ENCODE measurements at regions not wholly inside any gene's neighbourhood (a gene's known extent, or its start where the extent isn't known, plus 50 kb on each side); places are given as distances from the start of the nearest gene placed in this dataset.

GRCh38 chr6:131451321-131452144 is 121.5 kb upstream of the ARG1 start:
- no peak for TF ChIP-seq CTCF (IDR thresholded peaks at IDR 0.05; ENCODE audit: unreplicated experiment in 3 of 3)
- no peak overlapping the region for H3K27ac Mint-ChIP-seq
- peaks cover 5% of the 10 kb centered on the region for H3K27me3 Mint-ChIP-seq (ENCODE audit: low read depth)
- H3K4me3 Mint-ChIP-seq = no peak overlapping the region
- no peaks in the 10 kb centered on the region for H3K4me1 Mint-ChIP-seq
- no peaks in the 10 kb centered on the region for H3K9me3 Mint-ChIP-seq
- no peaks in the 10 kb centered on the region for H3K36me3 Mint-ChIP-seq (ENCODE audit: low read depth)

DNA sequence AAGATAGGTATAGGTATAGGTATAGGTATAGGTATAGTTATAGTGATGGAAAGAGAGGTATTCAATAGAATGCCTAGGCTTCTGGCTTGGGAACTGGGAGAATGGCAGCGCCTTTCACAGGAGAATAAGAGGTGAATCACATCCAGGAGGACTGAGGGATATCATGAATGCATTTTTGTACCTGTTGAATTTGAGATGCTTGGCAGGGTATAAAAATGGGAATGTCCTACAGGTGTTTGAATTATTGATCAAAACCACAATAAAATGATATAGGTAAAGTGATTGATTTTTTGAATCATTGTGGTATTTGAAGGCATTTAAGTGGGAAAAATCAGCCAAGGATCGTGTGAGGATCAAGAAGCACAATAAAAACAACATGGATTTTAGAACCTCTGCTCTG is 119.2 kb upstream of the ARG1 start:
- no peak for TF ChIP-seq CTCF (IDR thresholded peaks at IDR 0.05; ENCODE audit: unreplicated experiment in 3 of 3)
- Mint-ChIP-seq H3K9me3 (no peaks in the 10 kb centered on the region), H3K36me3 (ENCODE audit: low read depth) (no peaks in the 10 kb centered on the region), H3K27me3 (ENCODE audit: low read depth) (peaks cover 5% of the 10 kb centered on the region), H3K4me1 (no peaks in the 10 kb centered on the region), H3K4me3 (no peak overlapping the region), H3K27ac (no peak overlapping the region)

- no peak overlapping the region for H3K4me3 Mint-ChIP-seq
- no peak for TF ChIP-seq CTCF (IDR thresholded peaks at IDR 0.05; ENCODE audit: unreplicated experiment in 3 of 3)
- no peak overlapping the region for H3K27ac Mint-ChIP-seq
- no peaks in the 10 kb centered on the region for H3K36me3 Mint-ChIP-seq (ENCODE audit: low read depth)
- peaks cover 12% of the 10 kb centered on the region for H3K4me1 Mint-ChIP-seq
- peaks cover 10% of the 10 kb centered on the region for H3K27me3 Mint-ChIP-seq (ENCODE audit: low read depth)
- no peaks in the 10 kb centered on the region for H3K9me3 Mint-ChIP-seq
Observed at GRCh38 chr6:131456565-131456964, 116.5 kb upstream of the ARG1 start.

DNA sequence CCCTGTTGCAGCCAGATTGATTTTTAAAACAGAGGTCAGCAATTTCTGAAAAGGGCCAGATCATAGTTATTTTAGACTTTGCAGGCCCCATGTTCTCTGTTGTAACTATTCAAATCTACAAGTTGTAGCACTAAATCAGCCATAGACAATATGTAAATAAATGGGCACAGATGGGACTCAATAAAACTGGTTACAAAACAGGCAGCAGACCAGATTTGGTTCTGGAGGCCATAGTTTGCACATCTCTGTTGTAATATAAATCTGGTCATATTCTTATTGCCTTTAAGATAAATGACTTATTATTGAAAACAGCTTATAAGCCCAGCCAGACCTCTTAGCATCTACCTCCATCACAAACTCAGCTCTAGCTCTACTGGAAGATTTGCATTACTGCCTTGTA is 114.0 kb upstream of the ARG1 start:
- H3K4me3 Mint-ChIP-seq = no peak overlapping the region
- no peaks in the 10 kb centered on the region for H3K9me3 Mint-ChIP-seq
- H3K27me3 Mint-ChIP-seq (ENCODE audit: low read depth) = peaks cover 5% of the 10 kb centered on the region
- no peaks in the 10 kb centered on the region for H3K36me3 Mint-ChIP-seq (ENCODE audit: low read depth)
- H3K4me1 Mint-ChIP-seq = peaks cover 12% of the 10 kb centered on the region
- TF ChIP-seq CTCF (IDR thresholded peaks at IDR 0.05; ENCODE audit: unreplicated experiment in 3 of 3) = no peak
- no peak overlapping the region for H3K27ac Mint-ChIP-seq

GRCh38 chr6:131460614-131461000 is 112.4 kb upstream of the ARG1 start:
- H3K4me3 Mint-ChIP-seq = no peak overlapping the region
- H3K9me3 Mint-ChIP-seq = no peaks in the 10 kb centered on the region
- peak overlapping the region in 1 of 3 experiments; percentile 30 for H3K27ac Mint-ChIP-seq
- H3K4me1 Mint-ChIP-seq = peaks cover 12% of the 10 kb centered on the region
- no peak for TF ChIP-seq CTCF (IDR thresholded peaks at IDR 0.05; ENCODE audit: unreplicated experiment in 3 of 3)
- H3K36me3 Mint-ChIP-seq (ENCODE audit: low read depth) = no peaks in the 10 kb centered on the region
- H3K27me3 Mint-ChIP-seq (ENCODE audit: low read depth) = peaks cover 5% of the 10 kb centered on the region

- Mint-ChIP-seq H3K27me3 (ENCODE audit: low read depth) (no peaks in the 10 kb centered on the region), H3K36me3 (ENCODE audit: low read depth) (no peaks in the 10 kb centered on the region), H3K4me1 (no peaks in the 10 kb centered on the region), H3K9me3 (peaks cover 4% of the 10 kb centered on the region), H3K27ac (no peak overlapping the region), H3K4me3 (no peak overlapping the region)
- TF ChIP-seq CTCF (IDR thresholded peaks at IDR 0.05; ENCODE audit: unreplicated experiment in 3 of 3) = no peak
Observed at GRCh38 chr6:131469130-131469529, 103.9 kb upstream of the ARG1 start.
